ENCODE measurements at regions not wholly inside any gene's neighbourhood (a gene's known extent, or its start where the extent isn't known, plus 50 kb on each side); places are given as distances from the start of the nearest gene placed in this dataset.

DNA sequence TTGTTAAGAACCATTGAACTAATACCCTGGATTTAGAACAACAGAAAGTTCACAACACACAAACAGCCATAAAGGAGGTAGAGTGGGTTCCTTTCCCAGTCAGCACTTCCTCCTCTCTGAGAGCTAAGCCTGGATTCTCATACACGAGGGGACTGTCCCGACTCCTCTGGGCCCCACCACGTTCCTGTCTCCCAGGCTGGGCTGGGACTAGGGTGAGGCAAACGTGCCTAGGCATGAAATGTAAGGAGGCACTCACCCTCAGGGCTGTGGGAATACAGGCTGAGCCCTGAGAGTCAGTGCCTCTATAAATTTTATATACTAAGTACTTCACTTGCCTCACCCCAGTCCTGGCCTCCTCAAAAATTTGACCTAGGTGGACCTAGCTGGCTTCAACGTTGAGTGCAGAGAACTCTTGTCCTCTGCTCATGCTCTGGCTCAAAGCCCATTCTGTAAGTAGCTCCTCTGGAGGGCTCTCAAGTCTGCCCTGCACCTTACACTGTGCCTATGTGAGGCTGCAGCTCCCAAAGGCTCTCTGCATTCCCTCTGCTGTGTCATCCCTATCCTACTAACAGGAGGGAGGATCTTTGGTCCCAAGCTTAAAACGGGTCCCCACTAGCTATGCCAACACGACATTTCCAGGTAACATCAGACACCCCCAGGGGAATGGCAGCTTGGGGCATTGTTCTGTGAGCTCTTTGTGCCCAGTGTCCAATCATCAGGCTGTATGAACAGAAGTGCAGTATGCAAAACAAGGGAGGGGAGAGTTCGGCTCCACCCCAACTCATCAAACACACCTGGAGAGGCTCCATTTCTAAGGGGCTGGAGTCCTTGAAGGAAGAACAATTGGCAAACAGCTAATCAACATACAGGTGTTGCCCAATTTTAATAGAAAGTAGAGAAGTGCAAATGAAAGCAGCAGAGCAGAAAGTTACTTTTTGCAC is 233.2 kb downstream of the RPLP1 start:
- Histone ChIP-seq H3K56ac (ENCODE audit: extremely low read depth, insufficient read depth, low read length) (no peak overlapping the region), H3K9me1 (ENCODE audit: insufficient read depth, low read length) (no peaks in the 10 kb centered on the region), H2AFZ (replicated peaks; ENCODE audit: low read length, poor library complexity) (no peak overlapping the region), H3K4me1 (ENCODE audit: control insufficient read depth, insufficient read depth, low read length) (no peaks in the 10 kb centered on the region), H3K14ac (replicated peaks; ENCODE audit: low read depth, low read length) (no peak overlapping the region), H3K27ac (ENCODE audit: insufficient read depth, low read length) (no peak overlapping the region), H4K20me1 (ENCODE audit: insufficient read depth, low read length) (no peaks in the 10 kb centered on the region), H3K36me3 (ENCODE audit: control insufficient read depth, insufficient read depth, low read length) (no peaks in the 10 kb centered on the region), H3K79me1 (ENCODE audit: low read depth in 1 of 2, low read length in 2 of 2) (no peaks in the 10 kb centered on the region), H4K5ac (ENCODE audit: low read depth, low read length) (no peak overlapping the region), H4K8ac (ENCODE audit: low read depth in 2 of 2, low read length in 2 of 2) (no peak overlapping the region), H3K27me3 (ENCODE audit: control insufficient read depth, insufficient read depth, low read length) (peaks cover 16% of the 10 kb centered on the region), H3K23ac (ENCODE audit: low read depth, low read length) (no peak overlapping the region), H3K4ac (ENCODE audit: low read depth, low read length) (no peak overlapping the region), H2BK15ac (ENCODE audit: low read depth, low read length) (no peak overlapping the region), H3K9ac (ENCODE audit: low read depth, low read length) (no peak overlapping the region), H2AK9ac (replicated peaks; ENCODE audit: low read depth, low read length, poor library complexity) (no peak overlapping the region), H4K91ac (ENCODE audit: insufficient read depth, low read depth, low read length) (no peak overlapping the region), H3K4me2 (ENCODE audit: low read depth, low read length) (no peak overlapping the region), H3K4me3 (ENCODE audit: insufficient read depth, low read depth, low read length) (no peak overlapping the region), H2BK20ac (ENCODE audit: low read depth, low read length) (no peak overlapping the region), H3K18ac (ENCODE audit: low read depth, low read length) (no peak overlapping the region), H2BK5ac (ENCODE audit: low read depth, low read length, poor library complexity, severe bottlenecking) (no peak overlapping the region), H2BK120ac (ENCODE audit: low read depth, low read length) (no peak overlapping the region), H3K9me3 (ENCODE audit: control insufficient read depth, insufficient read depth, low read length) (peaks cover 27% of the 10 kb centered on the region), H2AK5ac (ENCODE audit: low read depth, low read length) (no peak overlapping the region)
- ChIA-PET CTCF (no interaction called here), POLR2A (ENCODE audit: unreplicated experiment) (no interaction called here)
- WGBS, 2 experiments (ENCODE audit: extremely low coverage in 2 of 2, insufficient read length in 1 of 2) = 20% methylated on average over 1 of the region's 8 CpGs; no CpG with 5 or more reads in 1 of the 2 experiments
- TF ChIP-seq CHD1 (IDR thresholded peaks at IDR 0.05; ENCODE audit: low read depth, low read length) = no peak
- dilution Hi-C loops (cut with HindIII; ENCODE audit: low sequenced_read_pairs, unreplicated experiment) = no loop called here
- BruUV-seq (replicated peaks) = no TSS peak
- intact Hi-C loops (cut with micrococcal nuclease) = no loop called here
- DNase-seq = no peak
- ATAC-seq (ENCODE audit: low read depth) = no peak
- in situ Hi-C loops (cut with MboI; ENCODE audit: low sequenced_read_pairs) = no loop called here
